ENCODE measurements at regions not wholly inside any gene's neighbourhood (a gene's known extent, or its start where the extent isn't known, plus 50 kb on each side); places are given as distances from the start of the nearest gene placed in this dataset.

GRCh38 chr20:25140968-25141367 is 54.5 kb upstream of the ENTPD6 start:
- no peaks in the 10 kb centered on the region for H4K20me1 ChIP-seq (ENCODE audit: insufficient read depth, low read length)
- no peaks in the 10 kb centered on the region for H3K36me3 ChIP-seq (replicated peaks in 1 of 2; ENCODE audit: control insufficient read depth in 1 of 2, insufficient read depth in 2 of 2, low read length in 2 of 2)
- H3K79me2 ChIP-seq (ENCODE audit: insufficient read depth, low read length), result no peaks in the 10 kb centered on the region
- H3K9me3 ChIP-seq (replicated peaks in 1 of 2; ENCODE audit: control insufficient read depth in 1 of 2, insufficient read depth in 1 of 2, low read length in 2 of 2), result no peaks in the 10 kb centered on the region
- no peak for TF ChIP-seq CTCF (IDR thresholded peaks at IDR 0.05)
- Mint-ChIP-seq H3K27ac (no peak overlapping the region), H3K4me3 (no peak overlapping the region), H3K4me1 (no peaks in the 10 kb centered on the region), H3K36me3 (no peaks in the 10 kb centered on the region), H3K27me3 (ENCODE audit: low read depth in 3 of 3) (peaks cover 2 to 17% (median 10%) of the 10 kb centered on the region in 3 donors), H3K9me3 (peaks cover 0 to 2% (median 0%) of the 10 kb centered on the region in 7 donors)
- H3K4me2 ChIP-seq (replicated peaks; ENCODE audit: extremely low read depth, low read length, poor library complexity, severe bottlenecking), result no peak overlapping the region
- WGBS (ENCODE audit: insufficient coverage), result 87% methylated on average over 5 of the region's 5 CpGs
- peaks cover 0 to under 1% of the 10 kb centered on the region in 2 donors for H3K27me3 ChIP-seq (ENCODE audit: control insufficient read depth in 2 of 2, insufficient read depth in 2 of 2, low read length in 2 of 2)
- H3K4me1 ChIP-seq (ENCODE audit: control insufficient read depth in 1 of 2, insufficient read depth in 2 of 2, low read length in 2 of 2), result no peaks in the 10 kb centered on the region
- H3K27ac ChIP-seq (ENCODE audit: low read depth in 1 of 2, low read length in 2 of 2), result no peak overlapping the region
- no peak for DNase-seq
- intact Hi-C loops (cut with micrococcal nuclease), result no loop called here
- no peak overlapping the region for H3K4me3 ChIP-seq (replicated peaks in 1 of 3; ENCODE audit: low read depth in 2 of 3, low read length in 3 of 3)
- H2AFZ ChIP-seq (ENCODE audit: insufficient read depth, low read depth, low read length, poor library complexity, severe bottlenecking), result no peak overlapping the region
- no peak overlapping the region for H3K9ac ChIP-seq (ENCODE audit: insufficient read depth, low read length, poor library complexity, severe bottlenecking)

GRCh38 chr20:25142435-25142834 is 53.1 kb upstream of the ENTPD6 start:
- Mint-ChIP-seq H3K27ac (no peak overlapping the region), H3K4me1 (no peaks in the 10 kb centered on the region), H3K4me3 (no peak overlapping the region), H3K27me3 (ENCODE audit: low read depth in 3 of 3) (peaks cover 6 to 30% (median 11%) of the 10 kb centered on the region in 3 donors), H3K36me3 (no peaks in the 10 kb centered on the region), H3K9me3 (peaks cover 0 to 2% (median 0%) of the 10 kb centered on the region in 7 donors)
- Histone ChIP-seq H3K9ac (ENCODE audit: insufficient read depth, low read length, poor library complexity, severe bottlenecking) (no peak overlapping the region), H3K4me3 (replicated peaks in 1 of 3; ENCODE audit: low read depth in 2 of 3, low read length in 3 of 3) (no peak overlapping the region), H3K4me1 (ENCODE audit: control insufficient read depth in 1 of 2, insufficient read depth in 2 of 2, low read length in 2 of 2) (no peaks in the 10 kb centered on the region), H3K79me2 (ENCODE audit: insufficient read depth, low read length) (no peaks in the 10 kb centered on the region), H3K9me3 (replicated peaks in 1 of 2; ENCODE audit: control insufficient read depth in 1 of 2, insufficient read depth in 1 of 2, low read length in 2 of 2) (no peaks in the 10 kb centered on the region), H3K27me3 (ENCODE audit: control insufficient read depth in 2 of 2, insufficient read depth in 2 of 2, low read length in 2 of 2) (peaks cover 0 to 14% of the 10 kb centered on the region in 2 donors), H3K27ac (ENCODE audit: low read depth in 1 of 2, low read length in 2 of 2) (no peak overlapping the region), H2AFZ (ENCODE audit: insufficient read depth, low read depth, low read length, poor library complexity, severe bottlenecking) (no peak overlapping the region), H4K20me1 (ENCODE audit: insufficient read depth, low read length) (no peaks in the 10 kb centered on the region), H3K36me3 (replicated peaks in 1 of 2; ENCODE audit: control insufficient read depth in 1 of 2, insufficient read depth in 2 of 2, low read length in 2 of 2) (no peaks in the 10 kb centered on the region), H3K4me2 (replicated peaks; ENCODE audit: extremely low read depth, low read length, poor library complexity, severe bottlenecking) (no peak overlapping the region)
- intact Hi-C loops (cut with micrococcal nuclease), result no loop called here
- whole genome bisulfite sequencing (ENCODE audit: insufficient coverage), result 100% methylated on average over 2 of the region's 3 CpGs
- no peak for DNase-seq
- no peak for TF ChIP-seq CTCF (IDR thresholded peaks at IDR 0.05)

Measured in CD14-positive monocyte (primary cell).